ENCODE measurements at regions not wholly inside any gene's neighbourhood (a gene's known extent, or its start where the extent isn't known, plus 50 kb on each side); places are given as distances from the start of the nearest gene placed in this dataset.

GRCh38 chr13:24097064-24097463 lies 63.5 kb upstream of the SPATA13 start:
- Histone ChIP-seq H3K36me3 (no peaks in the 10 kb centered on the region), H3K4me3 (ENCODE audit: low read depth, low read length) (no peak overlapping the region), H3K27me3 (ENCODE audit: insufficient read depth, low read depth, severe bottlenecking) (no peaks in the 10 kb centered on the region), H3K27ac (no peak overlapping the region), H3K9me3 (ENCODE audit: severe bottlenecking) (no peaks in the 10 kb centered on the region)
- peak; percentile 29 for DNase-seq
- TF ChIP-seq CTCF (IDR thresholded peaks at IDR 0.05; ENCODE audit: low read depth, low read length): no peak

DNA sequence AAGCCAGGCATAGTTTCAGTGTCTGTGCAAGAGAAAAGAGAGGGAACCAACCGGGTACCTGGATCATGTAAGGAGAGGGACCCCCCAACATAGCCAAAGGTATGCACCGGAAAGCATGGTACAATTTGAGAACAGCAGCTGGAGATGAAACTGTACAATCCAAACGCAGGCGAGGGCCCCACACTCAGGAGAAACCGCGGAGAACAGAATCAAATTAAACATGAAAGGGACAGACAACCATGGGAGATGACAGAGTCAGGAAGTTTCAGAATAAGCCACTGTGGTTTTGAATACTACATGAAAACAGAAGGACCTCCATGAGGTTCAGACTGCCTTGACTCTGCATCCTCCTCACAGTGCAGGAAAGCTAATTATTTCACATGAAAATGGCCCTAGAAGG lies 62.9 kb upstream of the SPATA13 start:
- no peaks in the 10 kb centered on the region for H3K9me3 ChIP-seq (ENCODE audit: severe bottlenecking)
- no peak overlapping the region for H3K4me3 ChIP-seq (ENCODE audit: low read depth, low read length)
- H3K27me3 ChIP-seq (ENCODE audit: insufficient read depth, low read depth, severe bottlenecking): no peaks in the 10 kb centered on the region
- DNase-seq: no peak
- TF ChIP-seq CTCF (IDR thresholded peaks at IDR 0.05; ENCODE audit: low read depth, low read length): no peak
- no peak overlapping the region for H3K27ac ChIP-seq
- no peaks in the 10 kb centered on the region for H3K36me3 ChIP-seq

DNA sequence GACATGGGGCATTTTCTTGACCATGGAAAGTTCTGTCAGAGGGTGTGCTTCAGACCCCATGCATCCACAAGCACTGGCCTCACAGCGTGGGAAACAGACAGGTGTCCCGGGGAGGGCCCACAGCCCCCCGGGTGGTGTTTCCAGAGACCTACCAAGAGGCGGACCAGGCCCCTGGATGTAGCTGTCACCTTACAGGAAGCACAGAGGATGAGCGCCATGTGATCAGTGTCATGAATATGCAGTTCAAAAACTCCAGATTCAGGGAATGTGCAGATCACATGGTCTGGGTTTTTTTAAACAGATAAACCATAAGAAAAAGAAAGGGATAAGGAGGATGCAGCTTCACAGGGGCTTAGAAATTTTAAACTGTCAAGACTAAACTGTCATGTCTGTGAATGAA lies 61.0 kb upstream of the SPATA13 start:
- TF ChIP-seq CTCF (IDR thresholded peaks at IDR 0.05; ENCODE audit: low read depth, low read length): no peak
- Histone ChIP-seq H3K9me3 (ENCODE audit: severe bottlenecking) (no peaks in the 10 kb centered on the region), H3K4me3 (ENCODE audit: low read depth, low read length) (no peak overlapping the region), H3K27me3 (ENCODE audit: insufficient read depth, low read depth, severe bottlenecking) (no peaks in the 10 kb centered on the region), H3K36me3 (no peaks in the 10 kb centered on the region), H3K27ac (no peak overlapping the region)
- no peak for DNase-seq

DNA sequence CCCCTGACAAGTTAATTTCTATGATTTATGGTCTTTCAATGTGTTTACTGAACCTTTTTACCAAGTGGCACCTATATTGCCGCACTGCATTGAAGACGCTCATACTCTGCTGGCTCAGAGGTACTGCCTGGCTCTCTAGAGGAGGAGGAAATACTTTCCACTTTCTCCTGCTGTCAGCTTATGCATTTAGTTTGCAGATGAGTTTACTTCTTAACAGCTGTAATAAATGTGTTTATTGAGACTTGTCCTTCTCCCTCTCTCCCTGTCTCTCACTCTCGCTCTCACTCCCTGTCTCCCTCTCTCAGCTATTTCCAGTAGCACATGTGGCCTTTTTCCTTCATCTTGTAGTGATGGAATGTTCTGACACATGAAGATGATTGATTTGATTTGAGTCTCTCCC lies 60.3 kb upstream of the SPATA13 start:
- Histone ChIP-seq H3K9me3 (ENCODE audit: severe bottlenecking) (no peaks in the 10 kb centered on the region), H3K27me3 (ENCODE audit: insufficient read depth, low read depth, severe bottlenecking) (no peaks in the 10 kb centered on the region), H3K36me3 (no peaks in the 10 kb centered on the region), H3K27ac (no peak overlapping the region), H3K4me3 (ENCODE audit: low read depth, low read length) (no peak overlapping the region)
- DNase-seq: no peak
- TF ChIP-seq CTCF (IDR thresholded peaks at IDR 0.05; ENCODE audit: low read depth, low read length): no peak

GRCh38 chr13:24103782-24104372 lies 56.6 kb upstream of the SPATA13 start:
- H3K9me3 ChIP-seq (ENCODE audit: severe bottlenecking): no peaks in the 10 kb centered on the region
- H3K4me3 ChIP-seq (ENCODE audit: low read depth, low read length): no peak overlapping the region; the same call in 1 of the 2 replicates
- H3K27ac ChIP-seq: no peak overlapping the region
- no peaks in the 10 kb centered on the region for H3K36me3 ChIP-seq
- DNase-seq: no peak
- no peaks in the 10 kb centered on the region for H3K27me3 ChIP-seq (ENCODE audit: insufficient read depth, low read depth, severe bottlenecking)
- TF ChIP-seq CTCF (IDR thresholded peaks at IDR 0.05; ENCODE audit: low read depth, low read length): no peak

GRCh38 chr13:24104723-24105122 lies 55.8 kb upstream of the SPATA13 start:
- H3K27me3 ChIP-seq (ENCODE audit: insufficient read depth, low read depth, severe bottlenecking): no peaks in the 10 kb centered on the region
- H3K36me3 ChIP-seq: no peaks in the 10 kb centered on the region
- H3K9me3 ChIP-seq (ENCODE audit: severe bottlenecking): no peaks in the 10 kb centered on the region
- DNase-seq: no peak
- no peak overlapping the region for H3K4me3 ChIP-seq (ENCODE audit: low read depth, low read length)
- TF ChIP-seq CTCF (IDR thresholded peaks at IDR 0.05; ENCODE audit: low read depth, low read length): no peak
- no peak overlapping the region for H3K27ac ChIP-seq
